ENCODE measurements at regions not wholly inside any gene's neighbourhood (a gene's known extent, or its start where the extent isn't known, plus 50 kb on each side); places are given as distances from the start of the nearest gene placed in this dataset.

GRCh38 chr16:50475170-50475569, 73.0 kb upstream of the NKD1 start:
- BruUV-seq (replicated peaks), result no TSS peak
- H3K36me3 ChIP-seq (ENCODE audit: insufficient read depth, low read length, poor library complexity, severe bottlenecking), result no peaks in the 10 kb centered on the region
- H3K4me3 ChIP-seq (ENCODE audit: low read depth, low read length, poor library complexity, severe bottlenecking), result no peak overlapping the region
- CTCF ChIA-PET, result no interaction called here
- H3K9me3 ChIP-seq (ENCODE audit: low read depth, low read length, poor library complexity, severe bottlenecking), result no peaks in the 10 kb centered on the region
- H3K27me3 ChIP-seq (replicated peaks; ENCODE audit: insufficient read depth, low read depth, low read length, poor library complexity), result peaks cover 9% of the 10 kb centered on the region
- intact Hi-C loops (cut with micrococcal nuclease; ENCODE audit: unreplicated experiment), result no loop called here
- H3K27ac ChIP-seq (ENCODE audit: low read depth, low read length, poor library complexity, severe bottlenecking), result no peak overlapping the region
- POLR2A ChIA-PET (ENCODE audit: low non-redundant PET), result no interaction called here
- H3K4me1 ChIP-seq (ENCODE audit: insufficient read depth, low read length, poor library complexity, severe bottlenecking), result no peaks in the 10 kb centered on the region
- no peak for DNase-seq (ENCODE audit: low spot score)
- TF ChIP-seq CTCF (conservative IDR thresholded peaks at IDR 0.05; ENCODE audit: low read depth, low read length) (no peak), EZH2 (IDR thresholded peaks at IDR 0.05; ENCODE audit: borderline replicate concordance, low read depth, low read length, poor library complexity, severe bottlenecking) (no peak)

GRCh38 chr16:50474138-50474537, 74.1 kb upstream of the NKD1 start:
- intact Hi-C loops (cut with micrococcal nuclease; ENCODE audit: unreplicated experiment), result no loop called here
- H3K36me3 ChIP-seq (ENCODE audit: insufficient read depth, low read length, poor library complexity, severe bottlenecking), result no peaks in the 10 kb centered on the region
- no peaks in the 10 kb centered on the region for H3K4me1 ChIP-seq (ENCODE audit: insufficient read depth, low read length, poor library complexity, severe bottlenecking)
- TF ChIP-seq CTCF (conservative IDR thresholded peaks at IDR 0.05; ENCODE audit: low read depth, low read length), result no peak
- TF ChIP-seq EZH2 (IDR thresholded peaks at IDR 0.05; ENCODE audit: borderline replicate concordance, low read depth, low read length, poor library complexity, severe bottlenecking), result no peak
- no peak overlapping the region for H3K4me3 ChIP-seq (ENCODE audit: low read depth, low read length, poor library complexity, severe bottlenecking)
- H3K27ac ChIP-seq (ENCODE audit: low read depth, low read length, poor library complexity, severe bottlenecking), result no peak overlapping the region
- ChIA-PET POLR2A (ENCODE audit: low non-redundant PET) (no interaction called here), CTCF (no interaction called here)
- no TSS peak for BruUV-seq (replicated peaks)
- peaks cover 6% of the 10 kb centered on the region for H3K27me3 ChIP-seq (replicated peaks; ENCODE audit: insufficient read depth, low read depth, low read length, poor library complexity)
- no peaks in the 10 kb centered on the region for H3K9me3 ChIP-seq (ENCODE audit: low read depth, low read length, poor library complexity, severe bottlenecking)
- DNase-seq (ENCODE audit: low spot score), result no peak

GRCh38 chr16:50473356-50473945, 74.7 kb upstream of the NKD1 start:
- H3K9me3 ChIP-seq (ENCODE audit: low read depth, low read length, poor library complexity, severe bottlenecking), result no peaks in the 10 kb centered on the region
- H3K36me3 ChIP-seq (ENCODE audit: insufficient read depth, low read length, poor library complexity, severe bottlenecking), result no peaks in the 10 kb centered on the region
- BruUV-seq (replicated peaks), result no TSS peak
- CTCF ChIA-PET, result no interaction called here
- intact Hi-C loops (cut with micrococcal nuclease; ENCODE audit: unreplicated experiment), result no loop called here
- POLR2A ChIA-PET (ENCODE audit: low non-redundant PET), result no interaction called here
- H3K27ac ChIP-seq (ENCODE audit: low read depth, low read length, poor library complexity, severe bottlenecking), result no peak overlapping the region
- peaks cover 12% of the 10 kb centered on the region for H3K27me3 ChIP-seq (replicated peaks; ENCODE audit: insufficient read depth, low read depth, low read length, poor library complexity)
- no peak overlapping the region for H3K4me3 ChIP-seq (ENCODE audit: low read depth, low read length, poor library complexity, severe bottlenecking)
- DNase-seq (ENCODE audit: low spot score), result no peak
- H3K4me1 ChIP-seq (ENCODE audit: insufficient read depth, low read length, poor library complexity, severe bottlenecking), result no peaks in the 10 kb centered on the region
- TF ChIP-seq CTCF (conservative IDR thresholded peaks at IDR 0.05; ENCODE audit: low read depth, low read length), result no peak
- TF ChIP-seq EZH2 (IDR thresholded peaks at IDR 0.05; ENCODE audit: borderline replicate concordance, low read depth, low read length, poor library complexity, severe bottlenecking), result no peak
